Heart left ventricle (tissue), 16 donors: ENCODE measurements at regions not wholly inside any gene's neighbourhood (a gene's known extent, or its start where the extent isn't known, plus 50 kb on each side); places are given as distances from the start of the nearest gene placed in this dataset.

Source experiments
- ATAC-seq, 4 donors: fragments of 200-7000 bp; cut with Tn5 transposase; one replicate each; pipeline ENCODE4 v1.9.1; 2020 to 2022; ENCODE audit warnings: moderate library complexity in 4 of 4, mild to moderate bottlenecking in 3 of 4, moderate number of reproducible peaks in 1 of 4
- DNase-seq, 5 donors: peaks; one replicate each; pipeline ENCODE4 v3.0.0-alpha.2; 2020
- H3K27ac ChIP-seq, 12 donors: fragments of 200-600 bp; sonication (generic) in 4 of 12; one replicate each; pipeline versions ENCODE4 v1.5.0 to v1.8.0; 2016 to 2022; ENCODE audit warnings: mild to moderate bottlenecking in 2 of 12
- H3K27me3 ChIP-seq, 9 donors: fragments of 200-600 bp; sonication (generic) in 2 of 9; one replicate each; pipeline versions ENCODE4 v1.5.1 to v1.8.0; 2016 to 2022; ENCODE audit warnings: mild to moderate bottlenecking in 3 of 9
- H3K36me3 ChIP-seq, 9 donors: fragments of 200-600 bp; sonication (generic) in 2 of 9; one replicate each; pipeline versions ENCODE4 v1.5.0 to v1.8.0; 2018 to 2022; ENCODE audit warnings: mild to moderate bottlenecking in 2 of 9
- H3K4me1 ChIP-seq, 12 donors: fragments of 200-600 bp; sonication (generic) in 4 of 12; one replicate each; pipeline versions ENCODE4 v1.5.0 to v1.8.0; 2016 to 2022; ENCODE audit warnings: mild to moderate bottlenecking in 3 of 12
- H3K4me3 ChIP-seq, 12 donors: fragments of 200-600 bp; sonication (generic) in 4 of 12; one replicate each; pipeline versions ENCODE4 v1.5.0 to v1.8.0; 2017 to 2022; ENCODE audit warnings: mild to moderate bottlenecking in 9 of 12, moderate library complexity in 4 of 12
- H3K9me3 ChIP-seq, 12 donors: fragments of 200-600 bp; sonication (generic) in 4 of 12; one replicate each; pipeline versions ENCODE4 v1.5.0 to v1.8.0; 2016 to 2022; ENCODE audit warnings: mild to moderate bottlenecking in 1 of 12
- CTCF ChIP-seq, 12 donors: fragments of 200-600 bp; sonication (generic) in 4 of 12; IDR thresholded peaks; one replicate each; pipeline versions ENCODE4 v1.5.0 to v1.8.0; 2018 to 2022; ENCODE audit warnings: antibody characterized with exemption in 12 of 12, mild to moderate bottlenecking in 5 of 12
- POLR2A ChIP-seq, 2 donors: fragments of 450-650 bp; IDR thresholded peaks; one replicate each; pipeline ENCODE4 v1.6.1; 2017; ENCODE audit warnings: antibody characterized with exemption in 2 of 2, mild to moderate bottlenecking in 2 of 2, moderate library complexity in 2 of 2
- WGBS, 4 donors: extraction: QIAGEN DNeasy Blood & Tissue Kit in 2 of 4; methylation state at CpG; one replicate each; pipeline versions ENCODE4 v1.1.5 to v1.1.7; 2013 to 2018; 5-methylcytosine and 5-hydroxymethylcytosine counted together
- intact Hi-C, 10 donors: fragments of 100-400 bp; cut with DNase I; formaldehyde crosslinking; loops; one replicate each; pipeline versions ENCODE4 v1.11.1 to v1.14.2; 2022
- donor health status: ischemic (EF 13 %, LVEDD 7.1; RV severe dilation, severe dysfunction).
- donor health status: healthy with polysubstance abuse.
- donor health status: DM: no; HTN: yes; CAD: no.
- donor health status: DM: no; HTN: no; CAD: no.
- donor health status: ischemic (EF 25% LVEDD 6.9; RV normal size, moderate dysfunction).
- donor health status: ischemic (EF 25% LVEDD 5.7; RV mildly dilated, moderate dysfunction).
- donor health status: healthy.
- donor health status: DM: yes; HTN: yes; CAD: no.
- donor health status: ischemic (EF 35%, LVEDD 5.7; RV mildly dilated, moderate dysfunction).
- donor health status: nonischemic (EF 11% LVEDD 7.7; RV severe dilation, severe dysfunction).
- donor health status: DM: yes; HTN: yes; CAD: no.
- donor health status: PGD.
- donor health status: ischemic (EF 29% LVEDD 5.4; RV normal size, mild dysfunction).
- donor health status: nonischemic (EF 23%, LVEDD 6.1; RV moderate dilation, normal function).

GRCh38 chr4:175953960-175954521, 111.6 kb upstream of the WDR17 start:
- no peak for DNase-seq
- no peak overlapping the region for H3K4me3 ChIP-seq
- ATAC-seq = no peak
- H3K9me3 ChIP-seq = no peaks in the 10 kb centered on the region
- no peaks in the 10 kb centered on the region for H3K27me3 ChIP-seq
- intact Hi-C loops = no loop called here
- no peaks in the 10 kb centered on the region for H3K4me1 ChIP-seq
- H3K27ac ChIP-seq = no peak overlapping the region
- 88 to 91% (median 89%) methylated on average over 5 of the region's 5 CpGs for WGBS, 4 donors
- no peaks in the 10 kb centered on the region for H3K36me3 ChIP-seq
- TF ChIP-seq CTCF (IDR thresholded peaks at IDR 0.05) (no peak), POLR2A (IDR thresholded peaks at IDR 0.05) (no peak)

GRCh38 chr4:175954685-175955084, 111.0 kb upstream of the WDR17 start:
- 59 to 70% (median 63%) methylated on average over 3 of the region's 3 CpGs for WGBS, 4 donors
- TF ChIP-seq CTCF (IDR thresholded peaks at IDR 0.05) (no peak), POLR2A (IDR thresholded peaks at IDR 0.05) (no peak)
- no peak for ATAC-seq
- Histone ChIP-seq H3K4me1 (no peaks in the 10 kb centered on the region), H3K27me3 (no peaks in the 10 kb centered on the region), H3K9me3 (no peaks in the 10 kb centered on the region), H3K27ac (no peak overlapping the region), H3K36me3 (no peaks in the 10 kb centered on the region), H3K4me3 (no peak overlapping the region)
- no peak for DNase-seq
- intact Hi-C loops = no loop called here

GRCh38 chr4:175961604-175962003, 104.0 kb upstream of the WDR17 start:
- Histone ChIP-seq H3K4me1 (no peaks in the 10 kb centered on the region), H3K27ac (no peak overlapping the region), H3K27me3 (no peaks in the 10 kb centered on the region), H3K36me3 (no peaks in the 10 kb centered on the region), H3K9me3 (peaks cover 0 to 2% (median 0%) of the 10 kb centered on the region in 12 donors), H3K4me3 (no peak overlapping the region)
- DNase-seq (no peak), ATAC-seq (no peak)
- TF ChIP-seq POLR2A (IDR thresholded peaks at IDR 0.05) (no peak), CTCF (IDR thresholded peaks at IDR 0.05) (no peak)
- WGBS, 4 donors = 62 to 70% (median 65%) methylated on average over 4 of the region's 4 CpGs
- intact Hi-C loops = no loop called here

GRCh38 chr4:175970072-175970471, 95.6 kb upstream of the WDR17 start:
- no peaks in the 10 kb centered on the region for H3K4me1 ChIP-seq
- H3K9me3 ChIP-seq = peaks cover 0 to 15% (median 3%) of the 10 kb centered on the region in 12 donors
- H3K4me3 ChIP-seq = no peak overlapping the region
- TF ChIP-seq CTCF (IDR thresholded peaks at IDR 0.05) = no peak
- no peak for TF ChIP-seq POLR2A (IDR thresholded peaks at IDR 0.05)
- no peaks in the 10 kb centered on the region for H3K27me3 ChIP-seq
- DNase-seq (no peak), ATAC-seq (no peak)
- H3K36me3 ChIP-seq = no peaks in the 10 kb centered on the region
- 62 to 76% (median 73%) methylated on average over 3 of the region's 3 CpGs for WGBS, 4 donors
- intact Hi-C loops = no loop called here
- peak overlapping the region in 1 of 12 donors; percentile 65 for H3K27ac ChIP-seq
